ENCODE measurements at regions not wholly inside any gene's neighbourhood (a gene's known extent, or its start where the extent isn't known, plus 50 kb on each side); places are given as distances from the start of the nearest gene placed in this dataset.

- Histone ChIP-seq H3K9ac (ENCODE audit: low read length in 2 of 2) (no peak overlapping the region), H3K27ac (ENCODE audit: low read length) (no peak overlapping the region), H3K9me3 (ENCODE audit: control insufficient read depth in 2 of 2, low read length in 2 of 2) (no peaks in the 10 kb centered on the region), H3K4me1 (ENCODE audit: control insufficient read depth, insufficient read depth, low read length) (no peaks in the 10 kb centered on the region), H3K27me3 (ENCODE audit: control insufficient read depth in 1 of 2, insufficient read depth in 2 of 2, low read length in 2 of 2) (no peaks in the 10 kb centered on the region), H3K4me3 (ENCODE audit: low read length in 2 of 2) (no peak overlapping the region), H3K36me3 (ENCODE audit: control insufficient read depth in 2 of 2, insufficient read depth in 2 of 2, low read length in 2 of 2) (no peaks in the 10 kb centered on the region)
These were observed 471.6 kb downstream of the MED10 start for GRCh38 chr5:5906778-5907177.

- Histone ChIP-seq H3K4me1 (ENCODE audit: control insufficient read depth, insufficient read depth, low read length) (no peaks in the 10 kb centered on the region), H3K4me3 (ENCODE audit: low read length in 2 of 2) (no peak overlapping the region), H3K27ac (ENCODE audit: low read length) (no peak overlapping the region), H3K36me3 (ENCODE audit: control insufficient read depth in 2 of 2, insufficient read depth in 2 of 2, low read length in 2 of 2) (no peaks in the 10 kb centered on the region), H3K27me3 (ENCODE audit: control insufficient read depth in 1 of 2, insufficient read depth in 2 of 2, low read length in 2 of 2) (no peaks in the 10 kb centered on the region), H3K9me3 (ENCODE audit: control insufficient read depth in 2 of 2, low read length in 2 of 2) (no peaks in the 10 kb centered on the region), H3K9ac (ENCODE audit: low read length in 2 of 2) (no peak overlapping the region)
These were observed 473.2 kb downstream of the MED10 start for GRCh38 chr5:5905186-5905585.

GRCh38 chr5:5904113-5904512, 474.2 kb downstream of the MED10 start:
- Histone ChIP-seq H3K36me3 (ENCODE audit: control insufficient read depth in 2 of 2, insufficient read depth in 2 of 2, low read length in 2 of 2) (no peaks in the 10 kb centered on the region), H3K9me3 (ENCODE audit: control insufficient read depth in 2 of 2, low read length in 2 of 2) (no peaks in the 10 kb centered on the region), H3K4me3 (ENCODE audit: low read length in 2 of 2) (no peak overlapping the region), H3K9ac (ENCODE audit: low read length in 2 of 2) (no peak overlapping the region), H3K27me3 (ENCODE audit: control insufficient read depth in 1 of 2, insufficient read depth in 2 of 2, low read length in 2 of 2) (no peaks in the 10 kb centered on the region), H3K4me1 (ENCODE audit: control insufficient read depth, insufficient read depth, low read length) (no peaks in the 10 kb centered on the region), H3K27ac (ENCODE audit: low read length) (no peak overlapping the region)

- Histone ChIP-seq H3K4me1 (ENCODE audit: control insufficient read depth, insufficient read depth, low read length) (no peaks in the 10 kb centered on the region), H3K4me3 (ENCODE audit: low read length in 2 of 2) (no peak overlapping the region), H3K27me3 (ENCODE audit: control insufficient read depth in 1 of 2, insufficient read depth in 2 of 2, low read length in 2 of 2) (no peaks in the 10 kb centered on the region), H3K27ac (ENCODE audit: low read length) (no peak overlapping the region), H3K9ac (ENCODE audit: low read length in 2 of 2) (no peak overlapping the region), H3K9me3 (ENCODE audit: control insufficient read depth in 2 of 2, low read length in 2 of 2) (no peaks in the 10 kb centered on the region), H3K36me3 (ENCODE audit: control insufficient read depth in 2 of 2, insufficient read depth in 2 of 2, low read length in 2 of 2) (no peaks in the 10 kb centered on the region)
These were observed 475.4 kb downstream of the MED10 start for GRCh38 chr5:5902678-5903646.

DNA sequence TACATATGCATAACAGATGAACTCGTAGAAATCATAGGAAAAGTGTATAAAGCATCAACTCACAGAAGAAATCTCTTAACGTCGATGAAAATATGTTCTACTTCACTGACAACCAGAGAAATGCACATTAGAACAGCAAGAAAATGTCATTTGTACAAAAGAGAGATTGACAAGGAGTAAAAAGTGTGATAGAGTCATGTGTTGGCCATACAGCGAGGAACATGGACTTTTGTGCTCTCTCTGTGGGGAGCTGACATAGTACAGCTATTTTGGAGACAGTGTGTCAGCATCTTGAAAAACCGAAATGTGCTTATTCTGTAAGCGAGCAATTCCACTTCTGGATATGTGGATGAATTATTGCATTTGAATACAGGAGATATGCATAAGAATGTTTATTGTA, 477.9 kb downstream of the ICE1 start:
- no peak overlapping the region for H3K4me3 ChIP-seq (ENCODE audit: low read length in 2 of 2)
- no peaks in the 10 kb centered on the region for H3K9me3 ChIP-seq (ENCODE audit: control insufficient read depth in 2 of 2, low read length in 2 of 2)
- no peaks in the 10 kb centered on the region for H3K27me3 ChIP-seq (ENCODE audit: control insufficient read depth in 1 of 2, insufficient read depth in 2 of 2, low read length in 2 of 2)
- H3K4me1 ChIP-seq (ENCODE audit: control insufficient read depth, insufficient read depth, low read length): no peaks in the 10 kb centered on the region
- H3K27ac ChIP-seq (ENCODE audit: low read length): no peak overlapping the region
- H3K36me3 ChIP-seq (ENCODE audit: control insufficient read depth in 2 of 2, insufficient read depth in 2 of 2, low read length in 2 of 2): no peaks in the 10 kb centered on the region
- H3K9ac ChIP-seq (ENCODE audit: low read length in 2 of 2): no peak overlapping the region

- H3K9me3 ChIP-seq (ENCODE audit: control insufficient read depth in 2 of 2, low read length in 2 of 2): no peaks in the 10 kb centered on the region
- H3K27me3 ChIP-seq (ENCODE audit: control insufficient read depth in 1 of 2, insufficient read depth in 2 of 2, low read length in 2 of 2): no peaks in the 10 kb centered on the region
- no peaks in the 10 kb centered on the region for H3K36me3 ChIP-seq (ENCODE audit: control insufficient read depth in 2 of 2, insufficient read depth in 2 of 2, low read length in 2 of 2)
- H3K9ac ChIP-seq (ENCODE audit: low read length in 2 of 2): no peak overlapping the region
- H3K4me1 ChIP-seq (ENCODE audit: control insufficient read depth, insufficient read depth, low read length): no peaks in the 10 kb centered on the region
- no peak overlapping the region for H3K27ac ChIP-seq (ENCODE audit: low read length)
- H3K4me3 ChIP-seq (ENCODE audit: low read length in 2 of 2): no peak overlapping the region
These were observed 477.2 kb downstream of the ICE1 start for GRCh38 chr5:5899716-5900115.

DNA sequence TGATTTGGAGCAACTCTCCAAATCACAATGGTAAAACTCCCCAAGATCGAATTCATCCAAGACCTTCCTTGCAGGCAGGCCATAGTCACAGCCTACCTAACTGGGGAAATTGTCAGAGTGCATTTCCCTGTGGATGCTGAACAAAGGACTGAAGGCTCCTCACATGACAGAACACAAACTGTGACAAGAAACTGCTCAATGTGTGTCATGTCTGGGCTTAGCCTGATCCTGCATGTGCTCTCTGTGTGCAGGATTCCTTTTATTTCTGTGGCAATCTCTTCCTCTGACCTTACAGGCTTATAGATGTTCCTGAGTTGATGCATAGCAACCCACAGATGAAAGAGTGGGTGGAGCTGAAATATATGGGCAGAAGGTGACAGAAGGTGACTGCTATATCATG, 465.8 kb downstream of the ICE1 start:
- peaks cover 7 to 9% of the 10 kb centered on the region in 2 donors for H3K27me3 ChIP-seq (ENCODE audit: control insufficient read depth in 1 of 2, insufficient read depth in 2 of 2, low read length in 2 of 2)
- H3K4me1 ChIP-seq (ENCODE audit: control insufficient read depth, insufficient read depth, low read length): no peaks in the 10 kb centered on the region
- H3K4me3 ChIP-seq (ENCODE audit: low read length in 2 of 2): no peak overlapping the region
- H3K36me3 ChIP-seq (ENCODE audit: control insufficient read depth in 2 of 2, insufficient read depth in 2 of 2, low read length in 2 of 2): no peaks in the 10 kb centered on the region
- H3K9me3 ChIP-seq (ENCODE audit: control insufficient read depth in 2 of 2, low read length in 2 of 2): no peaks in the 10 kb centered on the region
- no peak overlapping the region for H3K27ac ChIP-seq (ENCODE audit: low read length)
- no peak overlapping the region for H3K9ac ChIP-seq (ENCODE audit: low read length in 2 of 2)

GRCh38 chr5:5887833-5888232, 465.4 kb downstream of the ICE1 start:
- Histone ChIP-seq H3K27me3 (ENCODE audit: control insufficient read depth in 1 of 2, insufficient read depth in 2 of 2, low read length in 2 of 2) (peaks cover 7 to 9% of the 10 kb centered on the region in 2 donors), H3K4me1 (ENCODE audit: control insufficient read depth, insufficient read depth, low read length) (no peaks in the 10 kb centered on the region), H3K4me3 (ENCODE audit: low read length in 2 of 2) (no peak overlapping the region), H3K27ac (ENCODE audit: low read length) (no peak overlapping the region), H3K9me3 (ENCODE audit: control insufficient read depth in 2 of 2, low read length in 2 of 2) (no peaks in the 10 kb centered on the region), H3K9ac (ENCODE audit: low read length in 2 of 2) (no peak overlapping the region), H3K36me3 (ENCODE audit: control insufficient read depth in 2 of 2, insufficient read depth in 2 of 2, low read length in 2 of 2) (no peaks in the 10 kb centered on the region)

DNA sequence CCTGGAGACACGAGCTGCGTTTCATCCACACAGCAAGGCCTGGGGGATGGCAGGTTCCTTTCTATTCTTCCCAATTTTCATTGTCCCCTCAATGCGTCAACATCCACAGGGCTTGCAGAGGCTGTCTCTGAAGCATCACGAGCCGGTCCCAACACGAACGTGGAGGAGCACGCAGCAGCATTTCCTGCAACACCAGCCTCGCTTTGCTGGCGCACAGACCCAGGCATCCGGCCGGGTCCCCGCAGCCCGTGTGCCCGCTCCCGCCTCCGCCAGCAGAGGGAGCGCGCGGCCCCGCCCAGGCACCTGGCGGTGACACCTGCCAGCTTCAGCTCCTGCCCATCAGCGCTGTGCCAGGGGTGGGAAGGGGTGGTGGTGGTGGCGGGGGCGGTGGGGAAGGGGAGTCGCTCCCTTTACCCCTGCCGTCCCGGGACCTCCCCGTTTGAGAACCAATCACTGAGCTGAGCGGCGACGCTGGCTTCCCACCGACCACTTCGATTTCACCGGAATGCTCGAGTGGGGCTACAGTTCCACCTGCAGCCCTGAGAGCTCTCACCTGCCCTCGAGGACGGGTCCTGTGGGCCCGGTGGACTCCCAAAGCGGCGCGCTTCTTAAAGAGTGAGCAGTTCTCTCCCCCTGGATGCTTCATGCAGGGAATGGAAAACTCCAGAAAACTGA, 464.5 kb downstream of the ICE1 start:
- no peaks in the 10 kb centered on the region for H3K4me1 ChIP-seq (ENCODE audit: control insufficient read depth, insufficient read depth, low read length)
- no peak overlapping the region for H3K9ac ChIP-seq (ENCODE audit: low read length in 2 of 2)
- no peak overlapping the region for H3K27ac ChIP-seq (ENCODE audit: low read length)
- no peaks in the 10 kb centered on the region for H3K9me3 ChIP-seq (ENCODE audit: control insufficient read depth in 2 of 2, low read length in 2 of 2)
- H3K4me3 ChIP-seq (ENCODE audit: low read length in 2 of 2): no peak overlapping the region
- H3K27me3 ChIP-seq (ENCODE audit: control insufficient read depth in 1 of 2, insufficient read depth in 2 of 2, low read length in 2 of 2): peaks cover 6 to 9% of the 10 kb centered on the region in 2 donors
- H3K36me3 ChIP-seq (ENCODE audit: control insufficient read depth in 2 of 2, insufficient read depth in 2 of 2, low read length in 2 of 2): no peaks in the 10 kb centered on the region

DNA sequence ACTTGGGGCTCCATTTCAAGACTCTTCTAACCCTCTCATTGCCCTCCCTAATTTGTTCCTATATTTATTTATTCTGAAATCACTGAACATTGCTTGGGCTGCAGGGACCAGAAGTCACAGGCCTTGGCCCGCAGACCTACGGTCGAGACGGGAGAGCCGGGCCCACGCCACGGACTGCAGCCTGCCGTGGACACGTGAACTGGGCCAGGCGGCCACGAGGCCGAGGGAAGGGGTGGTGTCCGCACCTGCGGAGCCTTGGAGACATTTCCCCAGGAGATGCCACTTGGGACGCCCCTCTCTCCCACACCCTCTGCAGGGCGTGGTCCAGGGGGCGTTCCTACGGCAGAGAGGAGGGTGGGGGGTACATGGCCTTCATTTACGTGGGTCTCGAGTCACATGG, 463.9 kb downstream of the ICE1 start:
- peaks cover 4 to 9% of the 10 kb centered on the region in 2 donors for H3K27me3 ChIP-seq (ENCODE audit: control insufficient read depth in 1 of 2, insufficient read depth in 2 of 2, low read length in 2 of 2)

DNA sequence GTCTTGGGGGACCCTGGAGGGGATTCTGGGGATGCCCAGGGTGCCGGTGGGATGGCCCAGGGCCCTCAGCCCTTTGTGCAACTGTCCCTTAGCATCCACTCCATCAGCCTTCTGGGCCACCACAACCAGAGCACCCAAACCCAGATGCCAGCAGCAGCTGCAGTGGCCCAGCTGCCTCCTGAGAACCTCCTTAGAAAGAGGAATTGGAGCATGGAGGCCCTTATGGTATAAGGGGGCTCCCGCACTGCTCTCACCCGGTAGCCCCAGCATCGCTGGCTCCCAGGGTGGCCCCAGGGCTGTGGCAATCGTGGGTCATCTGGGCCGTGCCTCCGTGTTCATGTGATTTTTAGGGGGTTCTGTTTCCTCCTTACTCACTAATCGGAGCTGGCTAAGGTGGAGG, 463.3 kb downstream of the ICE1 start:
- Histone ChIP-seq H3K4me3 (ENCODE audit: low read length in 2 of 2) (no peak overlapping the region), H3K27ac (ENCODE audit: low read length) (no peak overlapping the region), H3K9me3 (ENCODE audit: control insufficient read depth in 2 of 2, low read length in 2 of 2) (no peaks in the 10 kb centered on the region), H3K27me3 (ENCODE audit: control insufficient read depth in 1 of 2, insufficient read depth in 2 of 2, low read length in 2 of 2) (peaks cover 4 to 9% of the 10 kb centered on the region in 2 donors), H3K36me3 (ENCODE audit: control insufficient read depth in 2 of 2, insufficient read depth in 2 of 2, low read length in 2 of 2) (no peaks in the 10 kb centered on the region), H3K4me1 (ENCODE audit: control insufficient read depth, insufficient read depth, low read length) (no peaks in the 10 kb centered on the region), H3K9ac (ENCODE audit: low read length in 2 of 2) (no peak overlapping the region)

More for the DNA sequence above, 463.9 kb downstream of the ICE1 start:
- H3K27ac ChIP-seq (ENCODE audit: low read length): no peak overlapping the region
- no peaks in the 10 kb centered on the region for H3K9me3 ChIP-seq (ENCODE audit: control insufficient read depth in 2 of 2, low read length in 2 of 2)
- no peaks in the 10 kb centered on the region for H3K36me3 ChIP-seq (ENCODE audit: control insufficient read depth in 2 of 2, insufficient read depth in 2 of 2, low read length in 2 of 2)
- H3K9ac ChIP-seq (ENCODE audit: low read length in 2 of 2): no peak overlapping the region
- H3K4me3 ChIP-seq (ENCODE audit: low read length in 2 of 2): no peak overlapping the region
- H3K4me1 ChIP-seq (ENCODE audit: control insufficient read depth, insufficient read depth, low read length): no peaks in the 10 kb centered on the region

Measured in stomach smooth muscle (tissue), 2 donors.